ENCODE measurements at regions not wholly inside any gene's neighbourhood (a gene's known extent, or its start where the extent isn't known, plus 50 kb on each side); places are given as distances from the start of the nearest gene placed in this dataset.

- TF ChIP-seq CTCF (IDR thresholded peaks at IDR 0.05; ENCODE audit: borderline replicate concordance, insufficient read depth, low read depth, low read length) = no peak
- no peak overlapping the region for H3K4me3 ChIP-seq (ENCODE audit: low read depth, low read length)
These were observed 52.5 kb upstream of the BOLA1 start for GRCh38 chr1:149846593-149847466.

- peak overlapping the region; percentile 53 for H3K4me3 ChIP-seq (ENCODE audit: low read depth, low read length)
These were observed 50.8 kb upstream of the BOLA1 start for GRCh38 chr1:149848340-149849110.

DNA sequence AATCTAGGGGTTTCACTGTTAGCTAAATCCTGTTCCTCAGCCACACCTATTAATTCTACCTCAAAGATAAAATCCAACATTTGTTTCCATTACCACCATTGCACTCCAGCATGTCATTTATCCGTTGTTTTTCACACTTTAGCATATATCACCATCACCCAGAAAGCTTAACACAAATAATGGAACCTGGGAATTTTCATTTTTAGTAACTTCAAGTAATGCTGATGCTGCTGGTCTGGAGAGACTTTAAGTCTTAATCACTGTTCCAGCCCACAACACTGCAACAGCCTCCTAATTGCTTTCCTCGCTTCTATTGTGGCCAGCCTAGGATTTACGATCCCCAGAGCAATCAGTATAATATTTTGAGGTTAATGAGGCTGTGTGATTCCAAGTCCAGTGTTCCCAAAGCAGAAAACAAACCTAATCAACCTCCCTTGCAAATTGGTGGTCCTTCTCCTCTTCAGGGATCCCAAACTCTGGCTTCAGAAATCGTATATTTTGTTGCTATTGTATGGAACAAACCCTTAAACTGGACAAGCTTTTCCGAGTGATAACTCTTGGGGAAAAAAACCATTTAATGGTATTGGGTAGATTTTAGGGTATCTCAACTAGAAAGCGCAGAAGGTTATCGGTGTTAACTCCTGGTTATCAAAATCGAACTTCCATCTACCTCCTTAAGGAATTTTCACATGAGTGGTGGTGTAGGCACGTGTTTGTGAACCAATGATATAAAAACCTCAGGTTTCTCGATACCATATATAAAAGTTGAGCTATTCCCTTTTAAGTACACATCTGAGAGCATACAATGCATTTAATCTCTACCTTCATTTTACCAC lies 50.0 kb upstream of the BOLA1 start:
- peak overlapping the region; percentile 53 for H3K4me3 ChIP-seq (ENCODE audit: low read depth, low read length)
- TF ChIP-seq CTCF (IDR thresholded peaks at IDR 0.05; ENCODE audit: borderline replicate concordance, insufficient read depth, low read depth, low read length) = no peak

More at GRCh38 chr1:149848340-149849110, 50.8 kb upstream of the BOLA1 start:
- no peak for TF ChIP-seq CTCF (IDR thresholded peaks at IDR 0.05; ENCODE audit: borderline replicate concordance, insufficient read depth, low read depth, low read length)

Measured in GM12875 (cell line).